Esophagus muscularis mucosa (tissue), 4 donors: ENCODE measurements at regions not wholly inside any gene's neighbourhood (a gene's known extent, or its start where the extent isn't known, plus 50 kb on each side); places are given as distances from the start of the nearest gene placed in this dataset.

Experiments used
- DNase-seq: peaks from one replicate; pipeline ENCODE4 v3.0.0-alpha.2; 2017; ENCODE audit errors: extremely low spot score
- H3K27ac ChIP-seq, 4 donors: fragments of 200-600 bp; sonication (generic); replicated peaks in 1 of 4; 1 replicate in 3 of 4; 2 replicates in 1 of 4; pipeline ENCODE4 v1.5.1; 2016 to 2019; ENCODE audit warnings: mild to moderate bottlenecking in 1 of 4
- H3K27me3 ChIP-seq, 4 donors: fragments of 200-600 bp; sonication (generic); one replicate each; pipeline versions ENCODE4 v1.5.1 to v1.6.0; 2016 to 2019
- H3K36me3 ChIP-seq, 4 donors: fragments of 200-600 bp; sonication (generic); one replicate each; pipeline ENCODE4 v1.5.1; 2016 to 2019
- H3K4me1 ChIP-seq, 4 donors: fragments of 200-600 bp; sonication (generic); one replicate each; pipeline ENCODE4 v1.5.1; 2016 to 2019
- H3K4me3 ChIP-seq, 4 donors: fragments of 200-600 bp; sonication (generic); 1 replicate in 2 of 4; 2 replicates in 2 of 4; pipeline ENCODE4 v1.5.1; 2016 to 2019; ENCODE audit warnings: mild to moderate bottlenecking in 4 of 4, moderate library complexity in 1 of 4
- H3K9me3 ChIP-seq, 4 donors: fragments of 200-600 bp; sonication (generic); 1 replicate in 3 of 4; 2 replicates in 1 of 4; pipeline ENCODE4 v1.5.1; 2016 to 2019
- CTCF ChIP-seq, 3 experiments: fragments of 200-600 bp in 2 of 3; fragments of 450-650 bp in 1 of 3; sonication (generic) in 2 of 3; IDR thresholded peaks; one replicate each; pipeline ENCODE4 v1.5.1; 2017 to 2019; ENCODE audit warnings: antibody characterized with exemption in 3 of 3, mild to moderate bottlenecking in 2 of 3, moderate library complexity in 1 of 3
- EP300 ChIP-seq: sonication (generic); formaldehyde crosslinking; IDR thresholded peaks from one replicate; pipeline ENCODE4 v1.6.1; 2017; ENCODE audit warnings: antibody characterized with exemption
- POLR2A ChIP-seq: fragments of 450-650 bp; IDR thresholded peaks from one replicate; pipeline ENCODE4 v1.6.1; 2017; ENCODE audit warnings: antibody characterized with exemption, moderate library complexity, mild to moderate bottlenecking, low read depth
- POLR2AphosphoS5 ChIP-seq, 2 donors: sonication (generic); formaldehyde crosslinking; IDR thresholded peaks; one replicate each; pipeline ENCODE4 v1.6.1; 2017; ENCODE audit warnings: antibody characterized with exemption in 2 of 2
- WGBS: methylation state at CpG from one replicate; pipeline ENCODE4 v1.1.5; 2018; 5-methylcytosine and 5-hydroxymethylcytosine counted together
- intact Hi-C: fragments of 100-400 bp; cut with DNase I; formaldehyde crosslinking; loops from one replicate; pipeline ENCODE4 v1.15.1; 2023

GRCh38 chr12:56872366-56872765, 61.8 kb downstream of the SDR9C7 start:
- Histone ChIP-seq H3K27me3 (no peaks in the 10 kb centered on the region), H3K27ac (no peak overlapping the region), H3K4me3 (no peak overlapping the region), H3K36me3 (no peaks in the 10 kb centered on the region), H3K4me1 (no peaks in the 10 kb centered on the region), H3K9me3 (no peaks in the 10 kb centered on the region)
- no peak for TF ChIP-seq CTCF (IDR thresholded peaks at IDR 0.05)
- TF ChIP-seq POLR2A: no peak
- TF ChIP-seq EP300: no peak
- DNase-seq: no peak
- intact Hi-C loops: no loop called here

GRCh38 chr12:56867216-56867615, 67.0 kb downstream of the SDR9C7 start:
- no peaks in the 10 kb centered on the region for H3K4me1 ChIP-seq
- H3K9me3 ChIP-seq: peaks cover 0 to 32% (median 28%) of the 10 kb centered on the region in 4 donors
- no peaks in the 10 kb centered on the region for H3K36me3 ChIP-seq
- no peak overlapping the region for H3K4me3 ChIP-seq
- WGBS: 36% methylated on average over 1 of the region's 1 CpG
- DNase-seq: no peak
- H3K27ac ChIP-seq: no peak overlapping the region
- H3K27me3 ChIP-seq: peaks cover 0 to 6% (median 0%) of the 10 kb centered on the region in 4 donors
- intact Hi-C loops: no loop called here
- TF ChIP-seq EP300: no peak
- no peak for TF ChIP-seq CTCF (IDR thresholded peaks at IDR 0.05)
- TF ChIP-seq POLR2A: no peak
- no peak for TF ChIP-seq POLR2AphosphoS5 (IDR thresholded peaks at IDR 0.05)

GRCh38 chr12:56866493-56866892, 67.7 kb downstream of the SDR9C7 start:
- intact Hi-C loops: no loop called here
- 72% methylated on average over 1 of the region's 1 CpG for WGBS

GRCh38 chr12:56864318-56864717, 69.9 kb downstream of the SDR9C7 start:
- WGBS: 94% methylated on average over 2 of the region's 2 CpGs
- peaks cover 0 to 40% (median 28%) of the 10 kb centered on the region in 4 donors for H3K9me3 ChIP-seq

More at GRCh38 chr12:56866493-56866892, 67.7 kb downstream of the SDR9C7 start:
- TF ChIP-seq EP300 (no peak), POLR2AphosphoS5 (IDR thresholded peaks at IDR 0.05) (no peak), POLR2A (no peak), CTCF (IDR thresholded peaks at IDR 0.05) (no peak)
- peaks cover 0 to 6% (median 0%) of the 10 kb centered on the region in 4 donors for H3K27me3 ChIP-seq
- no peaks in the 10 kb centered on the region for H3K4me1 ChIP-seq
- no peak overlapping the region for H3K27ac ChIP-seq
- no peak for DNase-seq
- H3K4me3 ChIP-seq: no peak overlapping the region
- H3K9me3 ChIP-seq: peaks cover 0 to 39% (median 28%) of the 10 kb centered on the region in 4 donors
- no peaks in the 10 kb centered on the region for H3K36me3 ChIP-seq

More at GRCh38 chr12:56864318-56864717, 69.9 kb downstream of the SDR9C7 start:
- Histone ChIP-seq H3K4me1 (no peaks in the 10 kb centered on the region), H3K4me3 (no peak overlapping the region), H3K27me3 (peaks cover 0 to 6% (median 0%) of the 10 kb centered on the region in 4 donors), H3K36me3 (no peaks in the 10 kb centered on the region), H3K27ac (no peak overlapping the region)
- TF ChIP-seq CTCF (IDR thresholded peaks at IDR 0.05) (no peak), EP300 (no peak), POLR2A (no peak), POLR2AphosphoS5 (IDR thresholded peaks at IDR 0.05) (no peak)
- no peak for DNase-seq
- intact Hi-C loops: no loop called here
